ENCODE measurements at regions not wholly inside any gene's neighbourhood (a gene's known extent, or its start where the extent isn't known, plus 50 kb on each side); places are given as distances from the start of the nearest gene placed in this dataset.

- CTCF ChIA-PET: no interaction called here
- Histone ChIP-seq H3K23ac (ENCODE audit: low read depth, low read length) (no peak overlapping the region), H4K8ac (ENCODE audit: low read depth in 2 of 2, low read length in 2 of 2) (no peak overlapping the region), H3K9me1 (ENCODE audit: insufficient read depth, low read length) (no peaks in the 10 kb centered on the region), H3K4ac (ENCODE audit: low read depth, low read length) (no peak overlapping the region), H3K27me3 (ENCODE audit: control insufficient read depth, insufficient read depth, low read length) (no peaks in the 10 kb centered on the region; the same call in 1 of the 2 replicates), H2BK5ac (ENCODE audit: low read depth, low read length, poor library complexity, severe bottlenecking) (no peak overlapping the region), H4K91ac (ENCODE audit: insufficient read depth, low read depth, low read length) (no peak overlapping the region), H3K56ac (ENCODE audit: extremely low read depth, insufficient read depth, low read length) (no peak overlapping the region), H2AK9ac (replicated peaks; ENCODE audit: low read depth, low read length, poor library complexity) (no peak overlapping the region), H4K5ac (ENCODE audit: low read depth, low read length) (no peak overlapping the region), H3K27ac (ENCODE audit: insufficient read depth, low read length) (no peak overlapping the region), H4K20me1 (ENCODE audit: insufficient read depth, low read length) (no peaks in the 10 kb centered on the region), H3K79me1 (ENCODE audit: low read depth in 1 of 2, low read length in 2 of 2) (no peaks in the 10 kb centered on the region), H3K14ac (replicated peaks; ENCODE audit: low read depth, low read length) (no peak overlapping the region), H3K9ac (ENCODE audit: low read depth, low read length) (no peak overlapping the region), H3K4me3 (ENCODE audit: insufficient read depth, low read depth, low read length) (no peak overlapping the region), H3K4me2 (ENCODE audit: low read depth, low read length) (no peak overlapping the region), H3K9me3 (ENCODE audit: control insufficient read depth, insufficient read depth, low read length) (no peaks in the 10 kb centered on the region), H2BK120ac (ENCODE audit: low read depth, low read length) (no peak overlapping the region), H3K36me3 (ENCODE audit: control insufficient read depth, insufficient read depth, low read length) (no peaks in the 10 kb centered on the region), H2BK20ac (ENCODE audit: low read depth, low read length) (no peak overlapping the region), H2AK5ac (ENCODE audit: low read depth, low read length) (no peak overlapping the region), H2AFZ (replicated peaks; ENCODE audit: low read length, poor library complexity) (no peak overlapping the region), H2BK15ac (ENCODE audit: low read depth, low read length) (no peak overlapping the region), H3K4me1 (ENCODE audit: control insufficient read depth, insufficient read depth, low read length) (no peaks in the 10 kb centered on the region), H3K18ac (ENCODE audit: low read depth, low read length) (no peak overlapping the region)
- in situ Hi-C loops (cut with MboI; ENCODE audit: low sequenced_read_pairs) (no loop called here), intact Hi-C loops (cut with micrococcal nuclease) (no loop called here), dilution Hi-C loops (cut with HindIII; ENCODE audit: low sequenced_read_pairs, unreplicated experiment) (no loop called here)
- WGBS, 2 experiments (ENCODE audit: extremely low coverage in 2 of 2, insufficient read length in 1 of 2): no CpG with 5 or more reads among the region's 7 CpGs
- DNase-seq (no peak), ATAC-seq (ENCODE audit: low read depth) (no peak)
- no TSS peak for BruUV-seq (replicated peaks)
- TF ChIP-seq CEBPB (IDR thresholded peaks at IDR 0.05; ENCODE audit: low read depth, low read length): no peak
- no peak for TF ChIP-seq RCOR1 (IDR thresholded peaks at IDR 0.05; ENCODE audit: insufficient replicate concordance, low read length)
- no peak for TF ChIP-seq USF2 (IDR thresholded peaks at IDR 0.05; ENCODE audit: low read depth, low read length)
- no peak for TF ChIP-seq CTCF (conservative IDR thresholded peaks at IDR 0.05; ENCODE audit: low read depth, low read length)
- no peak for TF ChIP-seq FOS (IDR thresholded peaks at IDR 0.05; ENCODE audit: low read depth, low read length)
- TF ChIP-seq BHLHE40 (IDR thresholded peaks at IDR 0.05; ENCODE audit: low read depth, low read length): no peak
- TF ChIP-seq RFX5 (IDR thresholded peaks at IDR 0.05; ENCODE audit: low read depth, low read length): no peak
- TF ChIP-seq MAZ (IDR thresholded peaks at IDR 0.05; ENCODE audit: borderline replicate concordance, low read depth, low read length): no peak
- TF ChIP-seq CHD1 (IDR thresholded peaks at IDR 0.05; ENCODE audit: low read depth, low read length): no peak
- no peak for TF ChIP-seq RAD21 (IDR thresholded peaks at IDR 0.05; ENCODE audit: low read length)
- no peak for TF ChIP-seq MXI1 (IDR thresholded peaks at IDR 0.05; ENCODE audit: borderline replicate concordance, low read depth, low read length)
- no peak for TF ChIP-seq MAFK (IDR thresholded peaks at IDR 0.05; ENCODE audit: low read depth, low read length)
- TF ChIP-seq NFE2L2 (IDR thresholded peaks at IDR 0.05; ENCODE audit: low read depth, low read length): no peak
- TF ChIP-seq SMC3 (IDR thresholded peaks at IDR 0.05; ENCODE audit: low read depth, low read length): no peak
- POLR2A ChIA-PET (ENCODE audit: unreplicated experiment): no interaction called here
Measured at GRCh38 chr7:115812794-115813193, 217.8 kb downstream of the TFEC start.
